ENCODE measurements at regions not wholly inside any gene's neighbourhood (a gene's known extent, or its start where the extent isn't known, plus 50 kb on each side); places are given as distances from the start of the nearest gene placed in this dataset.

DNA sequence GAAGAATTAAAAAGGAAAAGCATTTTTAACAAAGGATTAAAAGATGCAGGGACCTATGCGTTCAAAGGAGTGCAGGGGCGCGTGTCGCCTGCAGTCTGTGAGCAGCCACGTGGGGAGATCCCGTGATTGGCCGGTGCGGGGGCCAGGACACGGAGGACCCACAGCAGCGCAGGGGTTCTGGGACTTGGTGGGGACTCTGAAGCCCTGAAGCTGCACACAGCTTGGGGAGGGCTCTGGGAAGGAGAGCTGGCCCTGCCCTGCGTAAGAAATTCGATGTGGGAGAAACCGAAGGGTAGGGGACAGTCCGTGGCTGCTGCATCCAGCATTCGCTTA lies 268.1 kb downstream of the KLF6 start:
- DNase-seq (ENCODE audit: low read depth), result no peak

DNA sequence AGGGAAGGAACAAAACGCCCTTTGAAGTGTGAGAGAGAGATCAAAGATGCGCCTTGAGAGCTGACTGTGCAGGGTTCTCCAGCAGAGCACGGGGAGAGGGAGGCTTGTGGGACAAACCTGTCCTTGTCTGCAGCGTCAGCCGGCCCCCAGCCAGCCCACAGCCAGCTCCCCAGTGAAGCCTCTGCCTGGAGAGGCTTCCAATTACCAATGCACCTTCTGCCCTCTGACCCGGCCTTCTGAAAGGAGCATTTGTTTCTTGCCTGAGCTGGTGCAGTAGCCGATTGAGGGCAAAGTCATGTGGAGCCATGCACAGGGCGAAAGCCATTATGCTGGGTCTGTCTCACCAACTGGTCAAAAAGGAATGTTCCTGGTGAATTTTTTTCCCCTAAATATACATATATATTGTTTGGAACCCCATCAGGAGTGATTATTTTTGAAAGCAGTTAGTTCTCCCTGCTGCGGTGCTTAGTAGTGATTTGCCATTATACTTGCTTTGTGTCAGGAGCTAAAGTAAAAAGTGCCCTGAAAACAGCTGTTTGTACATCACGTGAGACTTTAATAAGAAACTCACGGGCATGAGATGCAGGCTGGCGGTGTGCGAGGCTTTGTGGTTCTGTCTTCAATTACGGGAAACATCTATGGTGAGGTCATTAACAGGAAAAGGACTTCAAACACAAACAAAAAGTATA lies 268.6 kb downstream of the KLF6 start:
- DNase-seq (ENCODE audit: low read depth), result no peak

DNA sequence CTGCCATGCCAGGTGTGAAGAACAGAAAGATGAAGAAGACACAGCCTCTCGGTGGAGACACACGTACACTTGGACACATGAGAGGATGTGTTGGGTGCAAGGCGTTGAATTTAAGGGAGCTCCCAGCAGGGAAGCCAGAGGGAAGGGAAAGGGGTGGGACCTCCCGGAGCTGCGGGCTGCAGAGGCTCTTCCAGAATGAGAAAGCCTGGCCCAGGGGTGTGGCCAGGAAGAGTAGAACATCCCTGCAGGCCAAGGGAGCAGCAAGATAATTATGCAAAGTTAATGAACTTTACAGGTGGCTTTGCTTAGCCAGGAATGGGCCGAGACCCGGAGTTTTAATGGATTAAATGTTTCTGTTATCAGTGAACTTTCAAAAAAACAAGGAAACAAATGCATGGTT lies 270.3 kb downstream of the KLF6 start:
- DNase-seq (ENCODE audit: low read depth), result no peak

DNA sequence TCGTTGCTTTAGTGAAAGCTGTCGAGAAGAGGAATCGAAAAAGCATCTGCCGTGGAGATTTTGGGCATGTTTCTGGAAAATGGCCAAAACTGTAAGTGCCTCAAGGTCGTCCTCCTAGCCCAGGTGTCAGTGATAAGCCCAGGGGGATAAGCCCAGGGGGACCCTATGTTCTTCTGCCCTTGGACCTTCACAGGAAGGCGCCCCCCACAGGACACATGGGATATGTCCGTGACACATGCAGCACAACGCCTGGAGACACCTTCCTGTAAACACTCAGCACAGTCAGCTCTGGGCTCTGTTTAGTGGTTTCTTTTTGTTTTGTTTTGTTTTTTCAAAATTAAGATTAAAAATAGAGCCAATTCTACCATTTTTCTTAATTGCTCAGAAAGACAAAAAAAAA lies 272.7 kb downstream of the KLF6 start:
- no peak for DNase-seq (ENCODE audit: low read depth)

DNA sequence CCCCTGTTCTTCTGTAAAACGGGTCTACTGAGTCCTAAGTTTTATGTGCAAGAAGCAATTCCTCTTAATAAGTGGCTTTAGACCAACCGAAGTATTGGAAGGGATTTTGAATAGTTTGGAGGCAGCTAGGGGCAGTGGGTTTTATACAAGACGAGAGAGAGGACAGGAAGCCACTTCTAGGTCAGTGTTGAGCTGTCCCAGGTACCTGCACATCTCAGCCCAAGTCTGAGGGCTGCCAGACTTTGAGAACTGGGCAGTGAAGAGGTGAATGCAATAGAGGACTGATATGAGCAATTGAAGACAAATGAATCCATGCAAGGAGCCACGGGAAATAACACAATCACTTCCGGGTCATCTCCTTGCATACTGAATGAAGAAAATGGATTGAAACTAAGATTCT lies 273.5 kb downstream of the KLF6 start:
- DNase-seq (ENCODE audit: low read depth), result no peak

GRCh38 chr10:3510741-3511140 lies 274.3 kb downstream of the KLF6 start:
- DNase-seq (ENCODE audit: low read depth), result no peak

DNA sequence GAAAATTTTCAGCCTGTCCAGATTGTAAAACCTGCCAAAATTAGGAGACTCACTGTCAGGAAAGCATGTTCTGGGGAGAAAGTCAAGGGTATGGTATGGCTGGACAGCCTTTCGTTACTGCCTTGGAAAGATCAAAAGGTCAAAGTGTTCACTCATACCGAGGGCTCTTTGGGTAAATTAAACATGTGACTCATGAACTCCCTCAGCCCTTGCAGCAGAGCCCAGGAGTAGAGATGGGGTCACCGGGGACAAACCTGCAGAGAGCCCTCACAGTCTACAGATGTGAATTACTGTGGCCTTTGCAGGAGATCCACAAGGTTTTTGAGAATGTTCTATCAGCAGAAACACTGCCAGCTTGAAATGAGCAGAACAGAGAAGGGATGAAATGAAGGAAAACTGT lies 275.7 kb downstream of the KLF6 start:
- no peak for DNase-seq (ENCODE audit: low read depth)

DNA sequence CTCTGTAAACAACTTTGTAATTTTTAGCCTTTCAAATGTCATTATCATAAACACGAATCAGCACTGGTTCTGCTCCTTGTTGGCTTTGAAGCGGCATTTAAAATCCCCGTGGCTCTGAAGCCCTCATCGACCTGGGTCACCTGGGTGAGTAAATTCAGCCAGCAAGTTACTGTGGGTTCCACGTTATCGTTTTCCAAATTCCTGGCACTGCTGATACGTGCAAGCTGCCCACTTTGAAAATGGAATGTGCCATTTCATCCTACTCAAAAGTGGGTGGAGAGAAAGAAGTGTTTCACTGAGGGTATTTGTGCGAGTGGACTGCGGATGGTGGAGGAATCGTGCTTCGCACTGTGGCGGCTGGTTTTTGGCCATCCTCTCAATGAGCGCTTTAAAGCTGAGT lies 281.7 kb downstream of the KLF6 start:
- no peak for DNase-seq (ENCODE audit: low read depth)

DNA sequence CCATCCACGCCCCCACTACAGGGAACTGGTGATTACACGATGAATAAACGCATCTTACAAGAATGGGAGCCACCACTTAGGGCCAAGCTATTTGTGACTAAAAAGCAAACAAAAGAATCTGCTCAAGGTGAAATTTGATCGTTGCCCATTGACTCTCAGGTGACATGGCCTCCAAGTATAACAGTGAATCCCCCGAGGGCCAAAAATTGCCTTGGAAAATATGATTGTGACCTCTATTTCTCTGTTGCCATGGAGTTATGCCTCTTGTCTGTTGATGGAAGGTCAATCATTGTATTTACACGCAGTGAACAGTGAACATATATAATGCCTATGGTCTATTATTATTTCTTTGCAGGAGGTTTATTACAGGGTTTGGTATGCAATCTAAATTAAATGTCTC lies 282.3 kb downstream of the KLF6 start:
- no peak for DNase-seq (ENCODE audit: low read depth)

DNA sequence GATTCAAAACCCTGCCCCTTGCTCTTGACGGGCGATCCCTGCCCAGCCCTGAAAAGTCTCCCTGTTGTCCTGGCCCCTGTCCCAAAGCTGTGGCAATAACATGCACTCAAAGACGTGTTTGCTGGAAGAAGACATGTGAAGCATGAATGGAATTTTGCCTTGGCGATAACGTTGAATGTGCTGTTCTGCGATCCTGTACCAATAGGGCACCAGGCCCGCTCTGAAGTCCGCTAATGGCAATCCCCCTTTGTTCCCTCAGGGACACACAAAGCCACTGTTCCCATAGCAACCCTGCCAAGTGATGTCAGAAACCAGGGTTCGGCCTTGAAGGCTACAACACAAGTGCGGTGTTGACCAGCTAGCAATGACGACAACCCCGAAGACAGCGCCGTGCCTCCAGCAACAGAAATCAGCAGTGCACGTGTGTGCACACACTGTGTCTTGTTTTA lies 284.6 kb downstream of the KLF6 start:
- DNase-seq (ENCODE audit: low read depth), result peak; percentile 89

DNA sequence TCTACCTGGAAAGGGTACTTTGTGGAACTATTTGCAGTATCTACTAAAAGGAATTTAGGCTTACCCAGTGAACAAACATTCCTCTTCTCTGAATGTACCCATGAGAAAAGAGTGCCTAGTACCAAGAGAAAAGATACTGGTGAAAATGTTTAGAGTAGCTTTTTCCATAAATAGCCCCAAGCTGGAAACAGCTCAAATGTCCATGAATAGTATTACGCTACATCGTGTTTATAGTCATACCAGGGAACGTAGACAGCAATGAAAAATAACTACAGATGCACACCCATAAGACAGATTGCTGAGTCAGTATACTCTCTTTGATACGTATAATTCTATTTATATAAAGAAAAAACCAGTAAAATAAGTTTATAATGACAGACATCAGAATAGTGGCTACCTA lies 285.9 kb downstream of the KLF6 start:
- DNase-seq (ENCODE audit: low read depth), result no peak

DNA sequence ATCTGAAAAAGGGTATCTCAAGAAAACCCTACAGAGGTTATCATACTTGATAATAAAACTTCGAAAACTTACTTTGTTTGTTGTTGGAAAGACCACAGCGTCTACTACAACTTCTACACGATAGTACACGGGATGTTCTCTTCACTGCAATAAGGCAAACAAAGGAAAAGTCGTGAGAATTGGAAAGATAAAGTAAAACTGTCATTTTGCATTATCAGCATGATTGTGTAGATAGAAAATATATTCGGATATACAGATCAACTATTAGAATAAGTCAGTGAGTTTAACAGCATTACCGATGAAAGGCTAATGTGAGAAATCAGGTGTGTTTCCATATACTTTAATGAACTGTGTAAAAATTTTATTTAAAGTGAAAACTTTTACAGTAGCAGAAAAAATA lies 287.4 kb downstream of the KLF6 start:
- no peak for DNase-seq (ENCODE audit: low read depth)

DNA sequence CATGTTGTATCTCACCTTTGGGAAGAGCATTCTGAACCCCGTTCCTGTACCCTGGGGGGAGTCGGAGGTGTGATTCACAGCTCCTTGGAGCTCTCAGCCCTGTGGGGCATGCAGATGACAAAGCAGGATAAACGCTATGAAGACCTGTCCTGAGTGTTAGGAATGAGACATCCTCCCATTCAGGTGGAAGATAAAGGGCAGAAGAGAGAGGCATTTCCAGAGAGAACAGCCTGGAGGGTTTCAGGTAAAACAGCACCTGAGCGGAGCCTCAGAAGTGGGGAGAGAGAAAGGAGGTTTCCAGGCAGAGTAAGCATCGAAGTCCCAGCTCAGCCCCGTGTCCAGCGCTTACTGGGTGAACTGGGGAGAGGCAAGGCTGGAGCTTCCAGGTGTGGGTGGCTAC lies 288.9 kb downstream of the KLF6 start:
- DNase-seq (ENCODE audit: low read depth), result no peak

DNA sequence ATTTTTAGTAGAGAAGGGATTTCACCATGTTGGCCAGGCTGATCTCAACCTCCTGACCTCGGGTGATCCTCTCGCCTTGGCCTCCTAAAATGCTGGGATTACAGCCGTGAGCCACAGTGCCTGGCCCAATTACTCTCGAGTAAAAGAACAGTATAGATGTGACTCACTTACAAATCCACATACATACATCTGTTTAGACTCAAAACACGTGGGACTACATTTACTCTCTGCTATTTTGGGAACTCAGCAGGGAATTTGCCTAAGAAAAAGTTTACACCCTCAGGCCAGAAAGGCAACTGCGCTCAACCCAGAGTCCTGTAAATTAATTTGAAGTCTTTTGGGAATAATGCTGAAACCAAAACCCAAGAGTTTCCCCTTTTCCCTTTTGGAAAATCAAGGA lies 289.7 kb downstream of the KLF6 start:
- DNase-seq (ENCODE audit: low read depth), result no peak

DNA sequence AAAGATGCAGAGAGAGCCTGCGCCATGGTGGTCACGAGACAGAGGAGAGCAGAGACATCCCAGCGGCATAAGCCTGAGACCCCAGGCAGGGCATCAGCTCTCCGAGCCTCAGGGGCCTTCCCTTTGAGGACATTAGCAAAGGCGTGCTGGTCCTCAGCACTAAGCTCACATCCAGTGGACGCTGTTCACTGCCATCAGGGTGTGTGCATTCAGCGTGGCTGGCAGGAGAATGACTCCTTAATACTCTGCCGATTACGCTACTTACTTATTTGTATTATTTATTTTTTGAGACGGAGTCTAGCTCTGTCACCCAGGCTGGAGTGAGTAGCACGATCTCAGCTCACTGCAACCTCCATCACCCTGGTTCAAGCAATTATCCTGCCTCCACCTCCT lies 290.2 kb downstream of the KLF6 start:
- DNase-seq (ENCODE audit: low read depth), result no peak

DNA sequence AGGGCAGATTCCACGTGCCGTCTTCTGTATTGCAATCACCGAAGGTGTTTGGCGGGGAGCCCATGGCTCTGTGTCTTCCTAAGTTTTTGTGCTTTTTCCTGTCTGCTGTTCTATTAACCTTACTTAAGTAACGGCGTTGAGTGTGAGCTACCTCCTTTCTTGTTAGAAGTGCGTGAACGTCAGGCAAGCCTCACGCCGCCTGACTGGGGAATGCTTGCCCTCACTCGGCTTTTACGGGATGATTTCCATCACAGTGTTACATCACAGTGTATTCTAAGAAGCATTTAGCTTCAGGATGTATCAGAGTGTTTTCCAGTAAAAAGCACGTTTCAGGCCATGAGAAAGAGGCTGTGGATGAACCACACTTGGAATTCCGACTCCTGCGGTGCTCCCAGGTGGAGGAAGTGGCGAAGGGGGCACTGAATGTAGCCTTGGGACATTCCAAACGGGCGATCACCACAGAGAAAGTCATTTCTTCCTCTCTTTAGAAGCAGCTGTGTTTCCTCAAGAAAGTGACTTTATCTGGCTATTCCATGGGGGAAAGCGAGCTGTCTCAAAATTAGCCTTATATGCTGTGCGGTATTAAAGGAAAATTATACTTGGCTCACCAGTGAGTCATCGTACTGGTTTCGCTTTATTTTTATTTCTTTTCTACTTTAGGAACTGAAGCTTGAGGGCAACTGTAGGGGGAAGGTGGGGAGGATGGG lies 290.7 kb downstream of the KLF6 start:
- no peak for DNase-seq (ENCODE audit: low read depth)

DNA sequence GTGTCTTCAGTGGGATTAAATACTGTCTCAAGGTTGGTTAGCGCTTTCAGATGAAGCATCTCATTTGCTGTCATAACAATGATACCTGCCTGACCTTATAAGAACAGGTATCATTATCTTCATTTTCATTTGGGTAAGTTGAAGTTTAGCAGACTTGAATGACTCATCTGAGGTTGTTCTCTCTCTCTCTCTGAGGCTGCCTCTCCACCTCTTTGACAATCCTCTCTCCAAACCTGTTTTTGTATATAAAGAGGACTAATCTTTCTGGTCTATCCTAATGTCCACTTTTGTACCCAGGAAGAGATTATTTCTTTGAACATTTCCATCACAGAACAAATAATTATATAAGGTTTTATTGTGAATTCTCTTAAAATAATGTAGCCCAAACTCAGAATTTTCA lies 291.4 kb downstream of the KLF6 start:
- no peak for DNase-seq (ENCODE audit: low read depth)

- DNase-seq (ENCODE audit: low read depth), result no peak
Observed at GRCh38 chr10:3491571-3491970, 293.4 kb downstream of the KLF6 start.

DNA sequence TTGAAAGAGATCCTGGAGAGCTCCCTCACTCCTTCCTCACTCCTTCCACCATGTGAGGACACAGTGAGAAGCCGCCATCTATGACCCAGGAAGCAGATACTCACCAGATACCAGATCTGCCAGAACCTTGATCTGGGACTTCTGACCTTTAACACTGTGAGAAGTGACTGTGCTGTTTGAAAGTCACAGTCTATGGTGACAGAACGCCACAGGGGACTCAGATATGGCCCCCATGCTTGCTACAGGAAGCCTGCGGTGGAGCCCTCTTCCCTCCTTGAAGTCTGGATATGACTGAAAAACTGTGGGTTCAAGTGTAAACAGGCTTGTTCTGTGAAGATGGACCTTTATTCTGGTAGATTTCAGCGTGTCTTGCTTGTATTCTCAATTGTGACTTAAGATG lies 297.8 kb downstream of the KLF6 start:
- no peak for DNase-seq (ENCODE audit: low read depth)

- no peak for DNase-seq (ENCODE audit: low read depth)
Observed at GRCh38 chr10:3486346-3487065, 298.5 kb downstream of the KLF6 start.

DNA sequence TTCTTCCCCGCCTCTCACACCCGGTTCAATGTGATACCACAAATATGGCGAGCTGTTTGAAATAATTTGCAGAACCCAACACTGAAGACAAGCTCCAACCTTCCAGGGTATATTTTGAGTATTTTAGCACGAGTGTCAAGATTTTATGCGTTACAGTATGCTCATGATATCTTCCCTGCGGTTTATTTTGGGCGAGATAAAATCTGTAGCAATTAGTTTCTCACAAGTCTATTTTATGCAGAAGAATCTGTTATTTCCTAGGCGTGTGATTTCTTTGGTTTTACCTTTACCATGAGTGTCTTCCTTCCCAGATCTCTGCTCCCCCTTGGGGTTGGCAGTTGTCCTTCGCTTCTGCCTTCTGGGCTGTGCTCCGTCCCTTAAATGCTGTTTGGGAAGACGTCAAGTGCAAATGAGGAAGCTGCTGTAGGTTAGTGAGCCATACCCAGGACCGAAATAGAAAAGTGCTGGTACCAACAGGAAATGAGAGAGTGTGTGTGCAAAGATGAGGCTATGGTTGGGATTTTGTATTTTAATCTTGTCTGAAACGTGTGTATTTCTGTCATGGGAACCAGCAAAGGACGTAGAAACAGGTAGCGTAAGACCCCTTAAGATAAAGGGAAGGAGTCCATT lies 299.8 kb downstream of the KLF6 start:
- no peak for DNase-seq (ENCODE audit: low read depth)

- DNase-seq (ENCODE audit: low read depth), result no peak
Observed at GRCh38 chr10:3484306-3485056, 300.5 kb downstream of the KLF6 start.
